Erythroblast (primary cell): ENCODE measurements at regions not wholly inside any gene's neighbourhood (a gene's known extent, or its start where the extent isn't known, plus 50 kb on each side); places are given as distances from the start of the nearest gene placed in this dataset.
"Not testable (repeated sequence)": the region's sequence is repeated elsewhere in the genome, so short reads cannot be mapped to it uniquely, and the experiment has no call there.

Source experiments
- DNase-seq, 2 experiments: peaks; one replicate each; lab custom pipeline; 2025; lab: John Stamatoyannopoulos, UW
- GATA1 ChIP-seq: IDR thresholded peaks from 2 replicates; pipeline ENCODE4 v1.6.1; 2011; ENCODE audit warnings: low read depth, mild to moderate bottlenecking, control low read depth, low read length, moderate library complexity
- POLR2A ChIP-seq: IDR thresholded peaks from 2 replicates; pipeline ENCODE4 v1.6.1; 2011; ENCODE audit warnings: mild to moderate bottlenecking, low read length

GRCh38 chr16:21363550-21364223 lies 85.6 kb upstream of the CRYM start:
- not testable (repeated sequence) for DNase-seq

- not testable (repeated sequence) for DNase-seq
These were observed 83.6 kb upstream of the CRYM start for GRCh38 chr16:21361612-21362227.

- not testable (repeated sequence) for DNase-seq
These were observed 83.0 kb upstream of the CRYM start for GRCh38 chr16:21361045-21361444.

- not testable (repeated sequence) for DNase-seq
These were observed 81.4 kb upstream of the CRYM start for GRCh38 chr16:21359513-21359912.

GRCh38 chr16:21358261-21358795 lies 80.2 kb upstream of the CRYM start:
- DNase-seq: not testable (repeated sequence)

- not testable (repeated sequence) for DNase-seq
These were observed 78.2 kb upstream of the CRYM start for GRCh38 chr16:21356308-21356707.

- not testable (repeated sequence) for DNase-seq
These were observed 73.3 kb upstream of the CRYM start for GRCh38 chr16:21351433-21351832.

GRCh38 chr16:21350851-21351250 lies 72.8 kb upstream of the CRYM start:
- DNase-seq: not testable (repeated sequence)

- not testable (repeated sequence) for DNase-seq
These were observed 71.2 kb upstream of the CRYM start for GRCh38 chr16:21349336-21349735.

GRCh38 chr16:21348815-21349214 lies 70.7 kb upstream of the CRYM start:
- not testable (repeated sequence) for DNase-seq

GRCh38 chr16:21347538-21347937 lies 69.4 kb upstream of the CRYM start:
- not testable (repeated sequence) for DNase-seq

- not testable (repeated sequence) for DNase-seq
These were observed 68.8 kb upstream of the CRYM start for GRCh38 chr16:21346756-21347491.

- DNase-seq: not testable (repeated sequence)
These were observed 66.3 kb upstream of the CRYM start for GRCh38 chr16:21344361-21344912.

- TF ChIP-seq POLR2A (no peak), GATA1 (no peak)
- DNase-seq: no peak
These were observed 63.0 kb upstream of the CRYM start for GRCh38 chr16:21341101-21341500.

GRCh38 chr16:21339941-21340340 lies 61.9 kb upstream of the CRYM start:
- TF ChIP-seq POLR2A (no peak), GATA1 (no peak)
- DNase-seq: peak; percentile 12 to 50

GRCh38 chr16:21339269-21339641 lies 61.2 kb upstream of the CRYM start:
- DNase-seq: no peak
- TF ChIP-seq POLR2A: no peak
- no peak for TF ChIP-seq GATA1
